B cell (primary cell): ENCODE measurements at regions not wholly inside any gene's neighbourhood (a gene's known extent, or its start where the extent isn't known, plus 50 kb on each side); places are given as distances from the start of the nearest gene placed in this dataset.

Experiments used
- EZH2 ChIP-seq: IDR thresholded peaks from 2 replicates; pipeline ENCODE4 v1.6.1; 2012; ENCODE audit warnings: borderline replicate concordance, low read depth, mild to moderate bottlenecking, moderate library complexity, low read length; ENCODE audit not compliant: insufficient read depth, poor library complexity, severe bottlenecking
- TF ChIP-seq, protein P1 (sequence below): fragments of 200-600 bp; IDR thresholded peaks from one replicate; pipeline ENCODE4 v1.8.0; 2022; ENCODE audit warnings: antibody characterized with exemption, mild to moderate bottlenecking

- TF ChIP-seq, protein P1, sequence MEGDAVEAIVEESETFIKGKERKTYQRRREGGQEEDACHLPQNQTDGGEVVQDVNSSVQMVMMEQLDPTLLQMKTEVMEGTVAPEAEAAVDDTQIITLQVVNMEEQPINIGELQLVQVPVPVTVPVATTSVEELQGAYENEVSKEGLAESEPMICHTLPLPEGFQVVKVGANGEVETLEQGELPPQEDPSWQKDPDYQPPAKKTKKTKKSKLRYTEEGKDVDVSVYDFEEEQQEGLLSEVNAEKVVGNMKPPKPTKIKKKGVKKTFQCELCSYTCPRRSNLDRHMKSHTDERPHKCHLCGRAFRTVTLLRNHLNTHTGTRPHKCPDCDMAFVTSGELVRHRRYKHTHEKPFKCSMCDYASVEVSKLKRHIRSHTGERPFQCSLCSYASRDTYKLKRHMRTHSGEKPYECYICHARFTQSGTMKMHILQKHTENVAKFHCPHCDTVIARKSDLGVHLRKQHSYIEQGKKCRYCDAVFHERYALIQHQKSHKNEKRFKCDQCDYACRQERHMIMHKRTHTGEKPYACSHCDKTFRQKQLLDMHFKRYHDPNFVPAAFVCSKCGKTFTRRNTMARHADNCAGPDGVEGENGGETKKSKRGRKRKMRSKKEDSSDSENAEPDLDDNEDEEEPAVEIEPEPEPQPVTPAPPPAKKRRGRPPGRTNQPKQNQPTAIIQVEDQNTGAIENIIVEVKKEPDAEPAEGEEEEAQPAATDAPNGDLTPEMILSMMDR = no peak
- TF ChIP-seq EZH2 = no peak
These were observed 193.1 kb upstream of the DCBLD2 start for GRCh38 chr3:99094606-99095005.
